HG03066 (cell line): ENCODE measurements at regions not wholly inside any gene's neighbourhood (a gene's known extent, or its start where the extent isn't known, plus 50 kb on each side); places are given as distances from the start of the nearest gene placed in this dataset.
A peak's percentile ranks its signal among the peaks of the same experiment; 100 is the strongest.
"Not testable (repeated sequence)": the region's sequence is repeated elsewhere in the genome, so short reads cannot be mapped to it uniquely, and the experiment has no call there.

Experiments
- ATAC-seq: cut with Tn5 transposase; IDR thresholded peaks from one replicate; pipeline ENCODE4 v1.9.1; 2021; ENCODE audit warnings: low read depth; ENCODE audit not compliant: unreplicated experiment

- no peak for ATAC-seq
Measured at GRCh38 chr3:27661797-27662196, 60.3 kb downstream of the EOMES start.

GRCh38 chr3:27659279-27660021, 62.7 kb downstream of the EOMES start:
- peak; percentile 68 for ATAC-seq

- ATAC-seq = no peak
Measured at GRCh38 chr3:27658741-27659140, 63.4 kb downstream of the EOMES start.

- ATAC-seq = no peak
Measured at GRCh38 chr3:27657871-27658270, 64.3 kb downstream of the EOMES start.

- ATAC-seq = no peak
Measured at GRCh38 chr3:27657404-27657803, 64.7 kb downstream of the EOMES start.

- no peak for ATAC-seq
Measured at GRCh38 chr3:27656790-27657189, 65.3 kb downstream of the EOMES start.

- no peak for ATAC-seq
Measured at GRCh38 chr3:27655547-27655946, 66.6 kb downstream of the EOMES start.

- no peak for ATAC-seq
Measured at GRCh38 chr3:27653803-27654558, 68.1 kb downstream of the EOMES start.

- no peak for ATAC-seq
Measured at GRCh38 chr3:27649277-27649676, 72.8 kb downstream of the EOMES start.

- ATAC-seq = no peak
Measured at GRCh38 chr3:27646896-27647295, 75.2 kb downstream of the EOMES start.

- no peak for ATAC-seq
Measured at GRCh38 chr3:27644941-27645340, 77.2 kb downstream of the EOMES start.

- ATAC-seq = no peak
Measured at GRCh38 chr3:27643355-27643754, 78.8 kb downstream of the EOMES start.

- no peak for ATAC-seq
Measured at GRCh38 chr3:27642796-27643195, 79.3 kb downstream of the EOMES start.

GRCh38 chr3:27641888-27642601, 80.1 kb downstream of the EOMES start:
- ATAC-seq = no peak

GRCh38 chr3:27641271-27641800, 80.8 kb downstream of the EOMES start:
- no peak for ATAC-seq

GRCh38 chr3:27639271-27639670, 82.9 kb downstream of the EOMES start:
- ATAC-seq = no peak

- ATAC-seq = no peak
Measured at GRCh38 chr3:27638594-27638993, 83.5 kb downstream of the EOMES start.

- no peak for ATAC-seq
Measured at GRCh38 chr3:27637346-27637995, 84.7 kb downstream of the EOMES start.

- ATAC-seq = not testable (repeated sequence)
Measured at GRCh38 chr3:27635006-27635405, 87.1 kb downstream of the EOMES start.

GRCh38 chr3:27633224-27633545, 88.9 kb downstream of the EOMES start:
- peak; percentile 40 for ATAC-seq
